Adrenal gland (tissue), 9 donors: ENCODE measurements at regions not wholly inside any gene's neighbourhood (a gene's known extent, or its start where the extent isn't known, plus 50 kb on each side); places are given as distances from the start of the nearest gene placed in this dataset.

Source experiments
- DNase-seq, 7 donors: peaks; one replicate each; pipeline ENCODE4 v3.0.0-alpha.2; 2019 to 2020
- H3K27ac ChIP-seq, 5 donors: fragments of 200-600 bp; sonication (generic) in 4 of 5; 1 replicate in 3 of 5; 2 replicates in 2 of 5; pipeline versions ENCODE4 v1.5.1 to v1.8.0; 2016 to 2020; ENCODE audit warnings: mild to moderate bottlenecking in 1 of 5
- H3K27me3 ChIP-seq: fragments of 200-600 bp; 2 replicates; pipeline ENCODE4 v1.8.0; 2021
- H3K36me3 ChIP-seq, 2 donors: fragments of 200-600 bp; replicated peaks in 1 of 2; 1 replicate in 1 of 2; 2 replicates in 1 of 2; pipeline versions ENCODE4 v1.5.1 to v1.8.0; 2018 to 2022
- H3K4me1 ChIP-seq, 2 donors: fragments of 200-600 bp; replicated peaks in 1 of 2; 1 replicate in 1 of 2; 2 replicates in 1 of 2; pipeline versions ENCODE4 v1.5.1 to v1.8.0; 2018 to 2021
- H3K4me3 ChIP-seq, 4 donors: fragments of 200-600 bp; sonication (generic) in 3 of 4; one replicate each; pipeline ENCODE4 v1.5.1; 2016 to 2018
- H3K9me3 ChIP-seq, 3 donors: fragments of 200-600 bp; sonication (generic) in 1 of 3; replicated peaks in 1 of 3; 1 replicate in 2 of 3; 2 replicates in 1 of 3; pipeline versions ENCODE4 v1.5.1 to v1.8.0; 2016 to 2021
- CTCF ChIP-seq, 6 experiments: fragments of 450-650 bp in 4 of 6; fragments of 200-600 bp in 2 of 6; sonication (generic) in 1 of 6; IDR thresholded peaks; 1 replicate in 5 of 6; 2 replicates in 1 of 6; pipeline versions ENCODE4 v1.5.1 to v1.8.0; 2016 to 2021; ENCODE audit warnings: antibody characterized with exemption in 6 of 6, mild to moderate bottlenecking in 2 of 6, moderate library complexity in 1 of 6
- POLR2A ChIP-seq, 2 donors: fragments of 450-650 bp; IDR thresholded peaks; one replicate each; pipeline ENCODE4 v1.6.1; 2017; ENCODE audit warnings: antibody characterized with exemption in 2 of 2, mild to moderate bottlenecking in 2 of 2, moderate library complexity in 1 of 2
- WGBS, 4 donors: extraction: QIAGEN DNeasy Blood & Tissue Kit in 2 of 4; methylation state at CpG; one replicate each; pipeline versions ENCODE4 v1.1.5 to v1.1.7; 2013 to 2017; 5-methylcytosine and 5-hydroxymethylcytosine counted together
- intact Hi-C, 2 donors: fragments of 100-400 bp; cut with DNase I; formaldehyde crosslinking; loops; one replicate each; pipeline versions ENCODE4 v1.14.1 to v1.15.0; 2022 to 2023
- donor health status: healthy with polysubstance abuse.
- donor health status: Bipolar disorder and iron deficiency.
- donor health status: DM: yes; HTN: yes; CAD: no.
- donor health status: DM: no; HTN: no; CAD: no.
- donor health status: DM: no; HTN: no; CAD: no.

GRCh38 chr6:152846825-152847224 lies 96.2 kb downstream of the VIP start:
- TF ChIP-seq POLR2A (IDR thresholded peaks at IDR 0.05), result no peak
- TF ChIP-seq CTCF (IDR thresholded peaks at IDR 0.05), result no peak
- WGBS, 4 donors, result 75 to 84% (median 79%) methylated on average over 2 to 5 of the region's 5 CpGs

DNA sequence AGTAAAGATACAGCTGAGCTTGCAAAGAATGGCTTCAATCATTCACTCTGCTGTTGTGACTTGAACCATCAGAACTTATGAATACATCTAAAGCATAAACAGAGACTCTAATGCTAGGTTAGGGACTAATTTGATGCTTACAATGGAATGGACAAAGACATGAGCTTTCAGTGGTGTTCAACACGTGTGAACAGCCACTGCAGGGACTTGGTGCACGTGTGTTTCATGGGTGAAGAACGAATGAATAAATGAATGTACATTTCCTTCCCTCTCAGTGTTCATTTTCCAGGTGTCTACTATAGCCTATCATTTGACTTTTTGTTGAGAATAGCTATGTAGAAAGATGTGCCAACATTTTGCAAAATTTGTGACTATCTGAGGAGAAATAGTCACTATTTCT lies 98.3 kb downstream of the VIP start:
- no peaks in the 10 kb centered on the region for H3K36me3 ChIP-seq
- 62 to 80% (median 75%) methylated on average over 3 of the region's 3 CpGs for WGBS, 4 donors
- H3K9me3 ChIP-seq, result no peaks in the 10 kb centered on the region
- H3K27ac ChIP-seq, result no peak overlapping the region
- H3K4me3 ChIP-seq, result no peak overlapping the region
- H3K27me3 ChIP-seq, result no peaks in the 10 kb centered on the region
- intact Hi-C loops, result no loop called here
- TF ChIP-seq POLR2A (IDR thresholded peaks at IDR 0.05) (no peak), CTCF (IDR thresholded peaks at IDR 0.05) (no peak)
- no peaks in the 10 kb centered on the region for H3K4me1 ChIP-seq
- DNase-seq, result no peak

More at GRCh38 chr6:152846825-152847224, 96.2 kb downstream of the VIP start:
- intact Hi-C loops, result no loop called here
- no peak for DNase-seq
- Histone ChIP-seq H3K27me3 (no peaks in the 10 kb centered on the region), H3K4me1 (no peaks in the 10 kb centered on the region), H3K27ac (no peak overlapping the region), H3K4me3 (no peak overlapping the region), H3K9me3 (no peaks in the 10 kb centered on the region), H3K36me3 (no peaks in the 10 kb centered on the region)

DNA sequence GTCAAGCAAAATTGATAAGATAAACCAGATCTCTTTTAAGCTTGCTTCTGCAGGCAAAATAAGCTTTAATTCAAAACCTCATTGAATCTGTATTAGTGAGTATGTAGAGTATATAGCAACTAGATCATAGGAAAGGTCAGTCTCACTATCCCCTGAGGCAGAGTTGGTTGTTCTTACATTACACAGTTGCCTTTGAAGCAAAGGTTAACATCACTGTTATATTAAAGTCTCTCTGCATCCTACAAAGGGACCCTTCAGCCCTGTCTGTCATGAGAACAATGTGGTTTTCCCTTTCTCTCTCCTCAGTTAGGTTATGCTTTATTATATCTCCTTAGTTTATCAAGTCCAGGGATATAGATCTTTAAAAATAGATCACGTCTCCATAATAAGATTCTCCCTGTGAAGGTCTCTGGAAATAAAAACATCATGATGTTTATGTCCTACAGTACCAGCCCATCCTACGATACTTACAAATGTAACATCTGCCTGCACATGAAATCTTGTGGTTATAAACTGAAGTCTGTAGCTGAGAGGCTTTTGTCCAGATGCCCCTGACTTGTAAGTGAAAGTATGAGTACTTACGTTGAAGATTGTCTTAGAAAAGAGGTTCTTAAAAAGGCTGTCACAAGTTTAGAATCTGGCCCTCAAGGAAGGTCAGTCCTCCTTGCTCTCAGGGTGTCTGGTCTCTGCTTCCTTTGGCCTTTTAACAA lies 103.6 kb downstream of the VIP start:
- TF ChIP-seq CTCF (IDR thresholded peaks at IDR 0.05) (no peak), POLR2A (IDR thresholded peaks at IDR 0.05) (no peak)
- WGBS, 4 donors, result 70 to 76% (median 71%) methylated on average over 3 of the region's 3 CpGs
- Histone ChIP-seq H3K9me3 (no peaks in the 10 kb centered on the region), H3K4me3 (no peak overlapping the region), H3K4me1 (no peaks in the 10 kb centered on the region), H3K27ac (no peak overlapping the region), H3K36me3 (no peaks in the 10 kb centered on the region), H3K27me3 (no peaks in the 10 kb centered on the region)
- intact Hi-C loops, result no loop called here
- no peak for DNase-seq

DNA sequence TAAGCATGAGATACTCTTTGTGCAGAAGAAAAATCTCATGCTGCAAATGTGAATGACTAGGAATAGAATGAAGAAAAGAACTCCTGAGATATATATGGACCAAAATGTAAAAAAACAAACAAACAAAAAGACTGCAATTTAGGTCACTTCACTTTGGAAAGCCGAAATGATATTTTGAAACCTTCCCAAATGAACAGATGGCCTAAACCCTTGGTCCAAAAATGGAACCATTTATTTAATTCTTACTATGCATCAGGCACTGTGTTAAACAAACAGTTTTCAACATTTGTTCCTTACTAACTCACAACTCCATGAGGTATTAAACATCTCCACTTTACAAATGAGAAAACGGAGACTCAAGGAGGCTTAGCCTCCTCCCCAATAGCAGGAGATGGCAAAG lies 107.5 kb downstream of the VIP start:
- Histone ChIP-seq H3K27me3 (no peaks in the 10 kb centered on the region), H3K27ac (no peak overlapping the region)

More for the DNA sequence above, 107.5 kb downstream of the VIP start:
- Histone ChIP-seq H3K9me3 (no peaks in the 10 kb centered on the region), H3K36me3 (no peaks in the 10 kb centered on the region), H3K4me1 (no peaks in the 10 kb centered on the region), H3K4me3 (no peak overlapping the region)
- DNase-seq, result no peak
- TF ChIP-seq POLR2A (IDR thresholded peaks at IDR 0.05) (no peak), CTCF (IDR thresholded peaks at IDR 0.05) (no peak)
- WGBS, 4 donors, result 29 to 51% (median 38%) methylated on average over 2 of the region's 2 CpGs
- intact Hi-C loops, result no loop called here
